ENCODE measurements at regions not wholly inside any gene's neighbourhood (a gene's known extent, or its start where the extent isn't known, plus 50 kb on each side); places are given as distances from the start of the nearest gene placed in this dataset.

- H3K56ac ChIP-seq (replicated peaks; ENCODE audit: insufficient read length, low read depth, low read length): no peak overlapping the region
- H4K8ac ChIP-seq (ENCODE audit: extremely low read depth, insufficient read depth, low read length): no peak overlapping the region
- 96% methylated on average over 19 of the region's 22 CpGs; no CpG with 5 or more reads in 1 of the 2 experiments for WGBS, 2 experiments (ENCODE audit: extremely low coverage in 1 of 2, insufficient coverage in 1 of 2, insufficient read length in 1 of 2, insufficient replicate concordance in 2 of 2, low coverage in 1 of 2, low lambda C conversion rate in 2 of 2, missing lambda C conversion rate in 1 of 2)
- no peak for DNase-seq (ENCODE audit: low read depth in 1 of 2, low spot score in 2 of 2)
- H2BK5ac ChIP-seq (ENCODE audit: low read depth, low read length): no peak overlapping the region
- no peak overlapping the region for H3K14ac ChIP-seq (ENCODE audit: insufficient read length)
- H3K27me3 ChIP-seq (replicated peaks in 1 of 4; ENCODE audit: control insufficient read depth in 3 of 4, extremely low read depth in 1 of 4, insufficient read depth in 3 of 4, low read length in 3 of 4): no peaks in the 10 kb centered on the region
- no peak overlapping the region for H3K18ac ChIP-seq (ENCODE audit: extremely low read depth, low read length)
- no peak overlapping the region for H2AK5ac ChIP-seq (ENCODE audit: low read depth, low read length)
- H4K91ac ChIP-seq (replicated peaks; ENCODE audit: insufficient read length, low read length): no peak overlapping the region
- TF ChIP-seq RXRA (IDR thresholded peaks at IDR 0.05; ENCODE audit: insufficient read depth, low read depth, low read length) (no peak), TAF7 (optimal IDR thresholded peaks at IDR 0.05; ENCODE audit: borderline replicate concordance, low read depth, low read length) (no peak)
- TF ChIP-seq, protein P1, sequence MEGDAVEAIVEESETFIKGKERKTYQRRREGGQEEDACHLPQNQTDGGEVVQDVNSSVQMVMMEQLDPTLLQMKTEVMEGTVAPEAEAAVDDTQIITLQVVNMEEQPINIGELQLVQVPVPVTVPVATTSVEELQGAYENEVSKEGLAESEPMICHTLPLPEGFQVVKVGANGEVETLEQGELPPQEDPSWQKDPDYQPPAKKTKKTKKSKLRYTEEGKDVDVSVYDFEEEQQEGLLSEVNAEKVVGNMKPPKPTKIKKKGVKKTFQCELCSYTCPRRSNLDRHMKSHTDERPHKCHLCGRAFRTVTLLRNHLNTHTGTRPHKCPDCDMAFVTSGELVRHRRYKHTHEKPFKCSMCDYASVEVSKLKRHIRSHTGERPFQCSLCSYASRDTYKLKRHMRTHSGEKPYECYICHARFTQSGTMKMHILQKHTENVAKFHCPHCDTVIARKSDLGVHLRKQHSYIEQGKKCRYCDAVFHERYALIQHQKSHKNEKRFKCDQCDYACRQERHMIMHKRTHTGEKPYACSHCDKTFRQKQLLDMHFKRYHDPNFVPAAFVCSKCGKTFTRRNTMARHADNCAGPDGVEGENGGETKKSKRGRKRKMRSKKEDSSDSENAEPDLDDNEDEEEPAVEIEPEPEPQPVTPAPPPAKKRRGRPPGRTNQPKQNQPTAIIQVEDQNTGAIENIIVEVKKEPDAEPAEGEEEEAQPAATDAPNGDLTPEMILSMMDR (IDR thresholded peaks at IDR 0.05; ENCODE audit: control extremely low read depth in 1 of 3, insufficient read depth in 1 of 3, low read depth in 1 of 3, low read length in 3 of 3): no peak
- H3K27ac ChIP-seq (ENCODE audit: low read depth, low read length): no peak overlapping the region
- peaks cover 4 to 12% of the 10 kb centered on the region in 2 experiments; a peak in 3 of 4 replicates for H3K9me3 ChIP-seq (ENCODE audit: insufficient read depth in 2 of 2, low read depth in 1 of 2, low read length in 1 of 2)
- no peaks in the 10 kb centered on the region for H3K79me2 ChIP-seq (ENCODE audit: control insufficient read depth in 1 of 2, insufficient read depth in 2 of 2, low read length in 2 of 2)
- H3K4ac ChIP-seq (replicated peaks; ENCODE audit: insufficient read length, low read depth, low read length): no peak overlapping the region
- no peak for FAIRE-seq
- H3K79me1 ChIP-seq (ENCODE audit: low read depth, low read length): no peaks in the 10 kb centered on the region
- no peaks in the 10 kb centered on the region for H4K20me1 ChIP-seq (replicated peaks in 1 of 2; ENCODE audit: control insufficient read depth in 1 of 2, insufficient read depth in 2 of 2, low read length in 2 of 2)
- H3K9ac ChIP-seq (replicated peaks in 1 of 4; ENCODE audit: extremely low read depth in 1 of 4, low read depth in 3 of 4, low read length in 3 of 4): no peak overlapping the region
- CTCF ChIA-PET (ENCODE audit: partially characterized antibody): interaction anchor here (0.6 kb wide), 1 partner anchor 42 kb away, joined by 3 read pairs; no protein-coding TSS in a partner anchor
- no peak overlapping the region for H2BK12ac ChIP-seq (ENCODE audit: low read depth, low read length)
- H3K4me2 ChIP-seq (ENCODE audit: insufficient read depth in 1 of 2, low read depth in 2 of 2, low read length in 2 of 2): no peak overlapping the region
- no peak overlapping the region for H4K5ac ChIP-seq (ENCODE audit: insufficient read length, low read depth, low read length)
- H3K36me3 ChIP-seq (ENCODE audit: control insufficient read depth in 2 of 4, insufficient read depth in 4 of 4, low read length in 3 of 4): peaks cover 0 to 6% (median 0%) of the 10 kb centered on the region in 4 experiments; a peak in 1 of 8 replicates
- no peaks in the 10 kb centered on the region for H3K4me1 ChIP-seq (replicated peaks in 1 of 4; ENCODE audit: control insufficient read depth in 3 of 4, insufficient read depth in 4 of 4, low read length in 3 of 4)
- H2BK120ac ChIP-seq (replicated peaks; ENCODE audit: low read depth, low read length): no peak overlapping the region
- no peaks in the 10 kb centered on the region for H3K23me2 ChIP-seq (ENCODE audit: low read depth, low read length)
- POLR2A ChIA-PET (ENCODE audit: partially characterized antibody): no interaction called here
- H2BK15ac ChIP-seq (ENCODE audit: low read length): no peak overlapping the region
- H3K23ac ChIP-seq (ENCODE audit: insufficient read length): no peak overlapping the region
- H3K4me3 ChIP-seq (ENCODE audit: extremely low read depth in 1 of 4, insufficient read depth in 2 of 4, low read depth in 3 of 4, low read length in 4 of 4): no peak overlapping the region
- no peak overlapping the region for H2BK20ac ChIP-seq (ENCODE audit: low read length)
- H2AFZ ChIP-seq (ENCODE audit: low read length): no peak overlapping the region
Observed at GRCh38 chr13:54676526-54677113, 1648.0 kb downstream of the OLFM4 start.

Data from H1 (cell line).